Osteoblast (primary cell): ENCODE measurements at regions not wholly inside any gene's neighbourhood (a gene's known extent, or its start where the extent isn't known, plus 50 kb on each side); places are given as distances from the start of the nearest gene placed in this dataset.

Experiments
- DNase-seq: peaks from one replicate; pipeline ENCODE4 v3.0.0; 2011; ENCODE audit warnings: low spot score, mixed read lengths; ENCODE audit not compliant: insufficient read length; ENCODE audit errors: missing footprints
- H2AFZ ChIP-seq: 2 replicates; pipeline ENCODE4 v1.6.0; 2011; ENCODE audit warnings: mild to moderate bottlenecking, low read length
- H3K27ac ChIP-seq: 2 replicates; pipeline ENCODE4 v1.5.1; 2011; ENCODE audit warnings: mild to moderate bottlenecking, low read depth, low read length, moderate library complexity
- H3K27me3 ChIP-seq: 2 replicates; pipeline ENCODE4 v1.6.0; 2012; ENCODE audit warnings: mild to moderate bottlenecking, control low read depth, inconsistent platforms, low read length, moderate library complexity; ENCODE audit not compliant: insufficient read depth
- H3K36me3 ChIP-seq: 2 replicates; pipeline ENCODE4 v1.5.1; 2011; ENCODE audit warnings: mild to moderate bottlenecking, low read length, control low read depth, moderate library complexity; ENCODE audit not compliant: insufficient read depth
- H3K4me1 ChIP-seq: 2 replicates; pipeline ENCODE4 v1.5.1; 2011; ENCODE audit warnings: mild to moderate bottlenecking, low read length, control low read depth, moderate library complexity; ENCODE audit not compliant: insufficient read depth
- H3K4me2 ChIP-seq: 2 replicates; pipeline ENCODE4 v1.6.0; 2011; ENCODE audit warnings: mild to moderate bottlenecking, low read length; ENCODE audit not compliant: insufficient read depth
- H3K4me3 ChIP-seq: fragments of 200-600 bp; sonication (generic); 3 replicates; pipeline ENCODE4 v1.5.1; 2012; ENCODE audit warnings: mild to moderate bottlenecking, low read length, inconsistent platforms; ENCODE audit not compliant: insufficient read depth
- H3K79me2 ChIP-seq: 2 replicates; pipeline ENCODE4 v1.6.0; 2012; ENCODE audit warnings: mild to moderate bottlenecking, low read length, control low read depth, inconsistent platforms; ENCODE audit not compliant: insufficient read depth
- H3K9me3 ChIP-seq: 2 replicates; pipeline ENCODE4 v1.5.1; 2011; ENCODE audit warnings: low read depth, low read length, control low read depth
- H4K20me1 ChIP-seq: 2 replicates; pipeline ENCODE4 v1.6.0; 2012; ENCODE audit warnings: mild to moderate bottlenecking, low read length, control low read depth; ENCODE audit not compliant: insufficient read depth
- CTCF ChIP-seq: IDR thresholded peaks from 2 replicates; pipeline ENCODE4 v1.5.1; 2011; ENCODE audit warnings: mild to moderate bottlenecking, low read depth, low read length, moderate library complexity; ENCODE audit errors: extremely low read depth

DNA sequence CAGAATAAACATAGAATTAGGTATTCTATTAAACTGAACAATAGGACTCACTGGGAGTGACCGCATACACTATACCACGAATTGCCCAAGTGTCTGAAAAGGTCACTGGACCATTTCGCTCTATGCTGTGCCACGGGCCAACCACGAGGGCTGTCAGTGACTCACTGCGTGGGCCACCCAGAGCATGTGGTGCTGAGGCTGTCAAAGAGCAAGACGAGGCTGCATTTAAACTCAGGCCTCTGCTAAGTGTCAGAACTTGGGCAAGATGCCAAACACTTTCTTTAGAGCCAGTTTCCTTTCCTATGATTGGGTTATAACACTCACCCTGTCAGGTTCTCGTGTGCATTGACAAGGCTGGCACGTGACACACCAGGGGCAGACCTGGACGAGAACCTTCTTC lies 97.5 kb downstream of the SH3YL1 start:
- Histone ChIP-seq H3K27ac (no peak overlapping the region), H3K4me3 (no peak overlapping the region), H2AFZ (no peak overlapping the region), H3K4me1 (no peaks in the 10 kb centered on the region), H4K20me1 (no peaks in the 10 kb centered on the region), H3K27me3 (no peaks in the 10 kb centered on the region), H3K36me3 (no peaks in the 10 kb centered on the region), H3K79me2 (no peaks in the 10 kb centered on the region), H3K4me2 (no peak overlapping the region), H3K9me3 (no peaks in the 10 kb centered on the region)
- no peak for TF ChIP-seq CTCF
- DNase-seq = no peak

DNA sequence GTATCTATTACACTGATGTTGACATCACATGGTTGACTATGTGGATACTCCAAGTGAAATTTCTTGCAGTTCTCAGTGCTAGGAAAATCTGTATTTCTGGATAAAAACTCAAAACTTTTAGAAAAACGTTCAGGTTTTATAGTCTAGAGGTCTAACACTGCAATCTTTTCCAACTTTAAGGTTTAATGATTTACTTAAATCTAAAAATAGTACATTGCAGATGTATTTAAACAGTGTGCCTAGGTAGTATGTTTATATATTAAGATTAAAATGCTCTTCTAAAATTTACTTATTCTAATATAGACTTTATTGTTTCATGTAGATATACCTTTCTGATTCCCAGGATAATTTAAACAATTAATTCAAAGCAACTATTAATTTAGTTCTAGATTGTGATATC lies 98.3 kb downstream of the SH3YL1 start:
- Histone ChIP-seq H3K9me3 (no peaks in the 10 kb centered on the region), H3K36me3 (no peaks in the 10 kb centered on the region), H3K27me3 (no peaks in the 10 kb centered on the region), H3K4me3 (no peak overlapping the region), H3K79me2 (no peaks in the 10 kb centered on the region), H3K4me1 (no peaks in the 10 kb centered on the region), H3K27ac (no peak overlapping the region), H4K20me1 (no peaks in the 10 kb centered on the region), H2AFZ (no peak overlapping the region), H3K4me2 (no peak overlapping the region)
- DNase-seq = no peak
- no peak for TF ChIP-seq CTCF

GRCh38 chr2:162473-163382 lies 101.1 kb downstream of the SH3YL1 start:
- H3K27me3 ChIP-seq = no peaks in the 10 kb centered on the region
- H3K9me3 ChIP-seq = no peaks in the 10 kb centered on the region
- no peaks in the 10 kb centered on the region for H3K36me3 ChIP-seq
- H3K4me3 ChIP-seq = no peak overlapping the region
- no peaks in the 10 kb centered on the region for H4K20me1 ChIP-seq
- TF ChIP-seq CTCF = no peak
- no peak overlapping the region for H2AFZ ChIP-seq
- no peak for DNase-seq
- no peaks in the 10 kb centered on the region for H3K79me2 ChIP-seq
- no peaks in the 10 kb centered on the region for H3K4me1 ChIP-seq
- no peak overlapping the region for H3K4me2 ChIP-seq
- no peak overlapping the region for H3K27ac ChIP-seq

GRCh38 chr2:161729-162128 lies 102.1 kb downstream of the SH3YL1 start:
- Histone ChIP-seq H3K4me3 (no peak overlapping the region), H3K4me1 (no peaks in the 10 kb centered on the region), H3K27me3 (no peaks in the 10 kb centered on the region), H3K79me2 (no peaks in the 10 kb centered on the region), H3K27ac (no peak overlapping the region), H3K9me3 (no peaks in the 10 kb centered on the region), H4K20me1 (no peaks in the 10 kb centered on the region), H2AFZ (no peak overlapping the region), H3K4me2 (no peak overlapping the region), H3K36me3 (no peaks in the 10 kb centered on the region)
- TF ChIP-seq CTCF = no peak
- DNase-seq = no peak
